Stomach smooth muscle (tissue), 2 donors: ENCODE measurements at regions not wholly inside any gene's neighbourhood (a gene's known extent, or its start where the extent isn't known, plus 50 kb on each side); places are given as distances from the start of the nearest gene placed in this dataset.

ENCODE experiments used
- H3K27ac ChIP-seq: one replicate; pipeline ENCODE4 v1.7.0; 2013; ENCODE audit warnings: mild to moderate bottlenecking, low read length, inconsistent platforms
- H3K27me3 ChIP-seq, 2 donors: one replicate each; pipeline ENCODE4 v1.7.0; 2013; ENCODE audit warnings: low read length in 2 of 2; ENCODE audit not compliant: insufficient read depth in 2 of 2, control insufficient read depth in 1 of 2
- H3K36me3 ChIP-seq, 2 donors: one replicate each; pipeline ENCODE4 v1.7.0; 2013; ENCODE audit warnings: low read length in 2 of 2; ENCODE audit not compliant: control insufficient read depth in 2 of 2, insufficient read depth in 2 of 2
- H3K4me1 ChIP-seq: one replicate; pipeline ENCODE4 v1.7.0; 2013; ENCODE audit warnings: low read length; ENCODE audit not compliant: control insufficient read depth, insufficient read depth
- H3K4me3 ChIP-seq, 2 donors: one replicate each; pipeline ENCODE4 v1.7.0; 2013; ENCODE audit warnings: low read length in 2 of 2
- H3K9ac ChIP-seq, 2 donors: one replicate each; pipeline ENCODE4 v1.7.0; 2013; ENCODE audit warnings: low read length in 2 of 2, mild to moderate bottlenecking in 1 of 2
- H3K9me3 ChIP-seq, 2 donors: one replicate each; pipeline ENCODE4 v1.7.0; 2013; ENCODE audit warnings: low read length in 2 of 2; ENCODE audit not compliant: control insufficient read depth in 2 of 2
- donor health status: healthy.
- donor health status: Pancreatic carcinoma.

GRCh38 chr2:75986617-75987016 is 275.9 kb upstream of the GCFC2 start:
- Histone ChIP-seq H3K4me1 (no peaks in the 10 kb centered on the region), H3K27me3 (no peaks in the 10 kb centered on the region), H3K27ac (no peak overlapping the region), H3K36me3 (no peaks in the 10 kb centered on the region), H3K4me3 (no peak overlapping the region), H3K9ac (no peak overlapping the region), H3K9me3 (no peaks in the 10 kb centered on the region)

- no peak overlapping the region for H3K9ac ChIP-seq
- H3K9me3 ChIP-seq, result no peaks in the 10 kb centered on the region
- no peaks in the 10 kb centered on the region for H3K27me3 ChIP-seq
- no peaks in the 10 kb centered on the region for H3K36me3 ChIP-seq
- no peak overlapping the region for H3K4me3 ChIP-seq
- H3K4me1 ChIP-seq, result no peaks in the 10 kb centered on the region
- H3K27ac ChIP-seq, result no peak overlapping the region
Measured at GRCh38 chr2:75982719-75983118, 272.0 kb upstream of the GCFC2 start.

GRCh38 chr2:75964646-75965045 is 253.9 kb upstream of the GCFC2 start:
- no peak overlapping the region for H3K4me3 ChIP-seq
- no peaks in the 10 kb centered on the region for H3K36me3 ChIP-seq
- no peak overlapping the region for H3K9ac ChIP-seq
- no peaks in the 10 kb centered on the region for H3K4me1 ChIP-seq
- no peaks in the 10 kb centered on the region for H3K9me3 ChIP-seq
- no peak overlapping the region for H3K27ac ChIP-seq
- no peaks in the 10 kb centered on the region for H3K27me3 ChIP-seq

GRCh38 chr2:75960472-75961009 is 249.8 kb upstream of the GCFC2 start:
- Histone ChIP-seq H3K27me3 (no peaks in the 10 kb centered on the region), H3K4me3 (no peak overlapping the region), H3K36me3 (no peaks in the 10 kb centered on the region), H3K4me1 (no peaks in the 10 kb centered on the region), H3K9ac (no peak overlapping the region), H3K9me3 (no peaks in the 10 kb centered on the region), H3K27ac (no peak overlapping the region)

GRCh38 chr2:75959724-75960471 is 249.2 kb upstream of the GCFC2 start:
- Histone ChIP-seq H3K9me3 (no peaks in the 10 kb centered on the region), H3K27me3 (no peaks in the 10 kb centered on the region), H3K4me3 (no peak overlapping the region), H3K4me1 (no peaks in the 10 kb centered on the region), H3K36me3 (no peaks in the 10 kb centered on the region), H3K27ac (no peak overlapping the region), H3K9ac (no peak overlapping the region)

- Histone ChIP-seq H3K36me3 (no peaks in the 10 kb centered on the region), H3K4me3 (no peak overlapping the region), H3K9me3 (no peaks in the 10 kb centered on the region), H3K4me1 (no peaks in the 10 kb centered on the region), H3K27ac (no peak overlapping the region), H3K9ac (no peak overlapping the region), H3K27me3 (no peaks in the 10 kb centered on the region)
Measured at GRCh38 chr2:75954761-75955160, 244.0 kb upstream of the GCFC2 start.

GRCh38 chr2:75952173-75952572 is 241.5 kb upstream of the GCFC2 start:
- Histone ChIP-seq H3K36me3 (no peaks in the 10 kb centered on the region), H3K9ac (no peak overlapping the region), H3K4me3 (no peak overlapping the region), H3K9me3 (no peaks in the 10 kb centered on the region), H3K27ac (no peak overlapping the region), H3K27me3 (no peaks in the 10 kb centered on the region), H3K4me1 (no peaks in the 10 kb centered on the region)

- Histone ChIP-seq H3K36me3 (no peaks in the 10 kb centered on the region), H3K9me3 (no peaks in the 10 kb centered on the region), H3K4me1 (no peaks in the 10 kb centered on the region), H3K27me3 (no peaks in the 10 kb centered on the region), H3K9ac (no peak overlapping the region), H3K4me3 (no peak overlapping the region), H3K27ac (no peak overlapping the region)
Measured at GRCh38 chr2:75949385-75950030, 238.8 kb upstream of the GCFC2 start.

- no peak overlapping the region for H3K9ac ChIP-seq
- H3K4me3 ChIP-seq, result no peak overlapping the region
- no peaks in the 10 kb centered on the region for H3K36me3 ChIP-seq
- H3K4me1 ChIP-seq, result no peaks in the 10 kb centered on the region
- H3K9me3 ChIP-seq, result no peaks in the 10 kb centered on the region
- H3K27ac ChIP-seq, result no peak overlapping the region
- no peaks in the 10 kb centered on the region for H3K27me3 ChIP-seq
Measured at GRCh38 chr2:75936311-75936710, 225.6 kb upstream of the GCFC2 start.

- H3K4me3 ChIP-seq, result no peak overlapping the region
- H3K4me1 ChIP-seq, result no peaks in the 10 kb centered on the region
- no peaks in the 10 kb centered on the region for H3K27me3 ChIP-seq
- H3K27ac ChIP-seq, result no peak overlapping the region
- no peaks in the 10 kb centered on the region for H3K36me3 ChIP-seq
- H3K9me3 ChIP-seq, result no peaks in the 10 kb centered on the region
- no peak overlapping the region for H3K9ac ChIP-seq
Measured at GRCh38 chr2:75932996-75933395, 222.3 kb upstream of the GCFC2 start.

- Histone ChIP-seq H3K4me1 (no peaks in the 10 kb centered on the region), H3K9ac (no peak overlapping the region), H3K36me3 (no peaks in the 10 kb centered on the region), H3K4me3 (no peak overlapping the region), H3K27me3 (no peaks in the 10 kb centered on the region), H3K9me3 (no peaks in the 10 kb centered on the region), H3K27ac (no peak overlapping the region)
Measured at GRCh38 chr2:75928093-75928492, 217.4 kb upstream of the GCFC2 start.
